ENCODE measurements at regions not wholly inside any gene's neighbourhood (a gene's known extent, or its start where the extent isn't known, plus 50 kb on each side); places are given as distances from the start of the nearest gene placed in this dataset.

- no peaks in the 10 kb centered on the region for H3K27me3 ChIP-seq (ENCODE audit: control insufficient read depth in 4 of 4, insufficient read depth in 4 of 4, low read length in 3 of 4)
- no peak overlapping the region for H3K4me3 ChIP-seq (ENCODE audit: low read depth in 1 of 3, low read length in 3 of 3)
- peak overlapping the region; percentile 60 to 72 for H3K27ac ChIP-seq (ENCODE audit: low read depth in 1 of 2, low read length in 2 of 2)
- TF ChIP-seq RAD21 (IDR thresholded peaks at IDR 0.05): peak; percentile 59 to 66
- peak; percentile 80 for TF ChIP-seq NR2F2 (IDR thresholded peaks at IDR 0.05)
- peak; percentile 35 for TF ChIP-seq REST (IDR thresholded peaks at IDR 0.05)
- TF ChIP-seq HNF4A (conservative IDR thresholded peaks at IDR 0.05): peak; percentile 86 to 93
- peak; percentile 96 for TF ChIP-seq MAX (IDR thresholded peaks at IDR 0.05)
- TF ChIP-seq TAF1 (conservative IDR thresholded peaks at IDR 0.05): peak; percentile 21
- TF ChIP-seq HNF4G (IDR thresholded peaks at IDR 0.05): peak; percentile 66
- peak; percentile 88 for TF ChIP-seq FOXA1 (IDR thresholded peaks at IDR 0.05)
- TF ChIP-seq RXRA (IDR thresholded peaks at IDR 0.05): peak; percentile 83 to 94
- TF ChIP-seq YY1 (IDR thresholded peaks at IDR 0.05): peak; percentile 83
- peak in 1 of 2 donors; percentile 40 for TF ChIP-seq GABPA (IDR thresholded peaks at IDR 0.05 in 1 of 2, conservative IDR thresholded peaks at IDR 0.05 in 1 of 2)
- peak; percentile 85 for TF ChIP-seq SP1 (IDR thresholded peaks at IDR 0.05)
- peak; percentile 84 for TF ChIP-seq ATF3 (IDR thresholded peaks at IDR 0.05)
- TF ChIP-seq ZBTB33 (IDR thresholded peaks at IDR 0.05): peak; percentile 93
- TF ChIP-seq EGR1 (IDR thresholded peaks at IDR 0.05; ENCODE audit: low read depth in 2 of 2): peak in 1 of 2 donors; percentile 80
- TF ChIP-seq JUND (IDR thresholded peaks at IDR 0.05): peak; percentile 95 to 98
- no peak for TF ChIP-seq CTCF (IDR thresholded peaks at IDR 0.05; ENCODE audit: low read depth, low read length, missing input control)
- peak; percentile 89 for TF ChIP-seq FOXA2 (IDR thresholded peaks at IDR 0.05)
- H3K9ac ChIP-seq (ENCODE audit: low read depth in 1 of 2, low read length in 2 of 2): peak overlapping the region in 1 of 2 donors; percentile 77
- DNase-seq (ENCODE audit: low spot score): no peak
- peaks cover 9 to 26% (median 17%) of the 10 kb centered on the region in 4 donors for H3K4me1 ChIP-seq (ENCODE audit: control insufficient read depth in 4 of 4, insufficient read depth in 4 of 4, low read length in 3 of 4)
- 19% methylated on average over 10 of the region's 10 CpGs for WGBS
- H3K9me3 ChIP-seq (ENCODE audit: control insufficient read depth in 4 of 4, low read length in 3 of 4): peaks cover 0 to 1% (median 0%) of the 10 kb centered on the region in 4 donors
- H3K36me3 ChIP-seq (ENCODE audit: control insufficient read depth in 4 of 4, insufficient read depth in 3 of 4, low read depth in 1 of 4, low read length in 3 of 4): no peaks in the 10 kb centered on the region
Measured at GRCh38 chr14:50018201-50018932, 98.0 kb downstream of the VCPKMT start.
